ENCODE measurements at regions not wholly inside any gene's neighbourhood (a gene's known extent, or its start where the extent isn't known, plus 50 kb on each side); places are given as distances from the start of the nearest gene placed in this dataset.

- TF ChIP-seq CTCF (conservative IDR thresholded peaks at IDR 0.05) = no peak
- TF ChIP-seq ZFX (IDR thresholded peaks at IDR 0.05) = no peak
Observed at GRCh38 chr10:57817741-57818140, 450.0 kb downstream of the IPMK start.
